Activated CD4-positive, alpha-beta T cell treated with anti-CD3 and anti-CD28 coated beads for 36 hours (primary cell): ENCODE measurements at regions not wholly inside any gene's neighbourhood (a gene's known extent, or its start where the extent isn't known, plus 50 kb on each side); places are given as distances from the start of the nearest gene placed in this dataset.

ENCODE experiments used
- ATAC-seq: fragments of 200-7000 bp; cut with Tn5 transposase; one replicate; pipeline ENCODE4 v1.10.0; 2021; ENCODE audit warnings: mild to moderate bottlenecking, moderate library complexity
- CTCF ChIA-PET: fragments of 350-600 bp; sonication (Branson Sonifier 250); formaldehyde crosslinking; loops from one replicate; lab custom pipeline; 2021; ENCODE audit warnings: antibody characterized with exemption; lab: Charles Lee
- POLR2A ChIA-PET: fragments of 350-600 bp; sonication (Branson Sonifier 250); formaldehyde crosslinking; loops from one replicate; lab custom pipeline; 2021; ENCODE audit warnings: antibody characterized with exemption, inconsistent platforms; lab: Charles Lee
- DNase-seq: peaks from one replicate; pipeline ENCODE4 v3.0.0-alpha.2; 2020
- H3K27ac Mint-ChIP-seq: one replicate; pipeline ENCODE4 v1.8.0; 2021; ENCODE audit warnings: mixed read lengths
- H3K27me3 Mint-ChIP-seq: one replicate; pipeline ENCODE4 v1.8.0; 2021; ENCODE audit warnings: mixed read lengths
- H3K36me3 Mint-ChIP-seq: one replicate; pipeline ENCODE4 v1.8.0; 2021; ENCODE audit warnings: low read depth, mixed read lengths
- H3K4me1 Mint-ChIP-seq: one replicate; pipeline ENCODE4 v1.8.0; 2021; ENCODE audit warnings: mixed read lengths
- H3K4me3 Mint-ChIP-seq: one replicate; pipeline ENCODE4 v1.8.0; 2021; ENCODE audit warnings: mild to moderate bottlenecking, moderate library complexity, mixed read lengths
- H3K9me3 Mint-ChIP-seq: one replicate; pipeline ENCODE4 v1.8.0; 2021; ENCODE audit warnings: low read depth, mixed read lengths
- intact Hi-C, 2 experiments: fragments of 100-400 bp; cut with DNase I in 1 of 2; cut with micrococcal nuclease in 1 of 2; formaldehyde crosslinking; loops; one replicate each; pipeline versions ENCODE4 v1.14.2 to v1.15.1; 2022 to 2024; cut with DNase I, micrococcal nuclease

DNA sequence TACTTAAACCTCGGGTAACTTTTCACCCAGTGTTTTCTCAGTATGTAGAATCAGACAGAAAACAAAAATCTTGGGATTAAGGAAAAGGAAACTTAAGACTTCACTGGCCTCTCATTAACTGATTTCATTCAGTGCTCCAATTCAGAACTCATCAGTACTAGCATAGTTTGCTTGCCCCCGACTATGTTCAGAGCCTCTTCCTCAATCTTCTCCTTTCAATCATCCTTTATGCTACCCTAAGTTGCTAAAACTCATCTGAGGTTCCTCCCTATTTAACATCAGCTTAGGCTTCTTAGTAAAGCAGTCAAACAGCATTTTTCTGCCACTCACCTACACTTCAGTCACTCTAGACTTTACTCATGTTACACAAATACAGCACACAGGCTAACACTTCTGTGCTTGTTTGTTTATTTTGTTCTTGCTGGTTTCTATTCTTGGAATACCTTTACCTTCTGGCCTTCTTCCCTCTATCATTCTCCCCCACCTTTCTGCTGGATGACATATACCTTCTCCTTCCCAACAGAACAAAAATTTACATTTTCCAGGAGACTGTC lies 163.0 kb upstream of the TLL1 start:
- Mint-ChIP-seq H3K27me3 (peaks cover 3% of the 10 kb centered on the region), H3K4me3 (no peak overlapping the region), H3K36me3 (no peaks in the 10 kb centered on the region), H3K4me1 (no peaks in the 10 kb centered on the region), H3K9me3 (no peaks in the 10 kb centered on the region), H3K27ac (no peak overlapping the region)
- CTCF ChIA-PET = no interaction called here
- intact Hi-C loops = no loop called here
- ATAC-seq (no peak), DNase-seq (no peak)
- POLR2A ChIA-PET = no interaction called here

- ChIA-PET CTCF (no interaction called here), POLR2A (no interaction called here)
- no peak for DNase-seq
- H3K36me3 Mint-ChIP-seq = no peaks in the 10 kb centered on the region
- no peaks in the 10 kb centered on the region for H3K9me3 Mint-ChIP-seq
- no peak overlapping the region for H3K4me3 Mint-ChIP-seq
- peaks cover 3% of the 10 kb centered on the region for H3K27me3 Mint-ChIP-seq
- no peak for ATAC-seq
- intact Hi-C loops = no loop called here
- H3K27ac Mint-ChIP-seq = no peak overlapping the region
- no peaks in the 10 kb centered on the region for H3K4me1 Mint-ChIP-seq
Measured at GRCh38 chr4:165711436-165711835, 161.6 kb upstream of the TLL1 start.

GRCh38 chr4:165711912-165712311 lies 161.1 kb upstream of the TLL1 start:
- intact Hi-C loops = no loop called here
- no peaks in the 10 kb centered on the region for H3K36me3 Mint-ChIP-seq
- H3K9me3 Mint-ChIP-seq = no peaks in the 10 kb centered on the region
- H3K27me3 Mint-ChIP-seq = peaks cover 3% of the 10 kb centered on the region
- H3K4me1 Mint-ChIP-seq = no peaks in the 10 kb centered on the region
- CTCF ChIA-PET = no interaction called here
- no peak overlapping the region for H3K4me3 Mint-ChIP-seq
- no peak overlapping the region for H3K27ac Mint-ChIP-seq
- POLR2A ChIA-PET = no interaction called here
- ATAC-seq (no peak), DNase-seq (no peak)

DNA sequence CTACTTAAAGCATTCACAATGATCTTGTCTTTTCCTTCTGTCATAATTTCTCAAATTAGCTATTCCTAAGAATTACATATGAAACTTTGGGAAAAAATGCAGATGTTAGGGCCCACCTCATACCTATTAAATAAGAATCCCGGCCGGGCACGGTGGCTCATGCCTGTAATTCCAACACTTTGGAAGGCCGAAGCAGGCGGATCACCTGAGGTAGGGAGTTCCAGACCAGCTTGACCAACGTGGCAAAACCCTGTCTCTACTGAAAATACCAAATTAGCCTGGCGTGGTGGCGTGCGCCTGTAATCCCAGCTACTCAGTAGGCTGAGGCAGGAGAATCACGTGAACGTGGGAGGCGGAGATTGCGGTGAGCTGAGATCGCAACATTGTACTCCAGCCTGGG lies 158.4 kb upstream of the TLL1 start:
- Mint-ChIP-seq H3K27me3 (peaks cover 3% of the 10 kb centered on the region), H3K9me3 (no peaks in the 10 kb centered on the region), H3K27ac (no peak overlapping the region), H3K4me3 (no peak overlapping the region), H3K36me3 (no peaks in the 10 kb centered on the region), H3K4me1 (no peaks in the 10 kb centered on the region)
- ATAC-seq (no peak), DNase-seq (no peak)
- ChIA-PET CTCF (interaction anchor here (0.7 kb wide), 1 partner anchor 12 kb away, joined by 3 read pairs; no protein-coding TSS in a partner anchor), POLR2A (no interaction called here)
- intact Hi-C loops = no loop called here

GRCh38 chr4:165715211-165715610 lies 157.8 kb upstream of the TLL1 start:
- no peak for ATAC-seq
- no peak for DNase-seq
- peaks cover 3% of the 10 kb centered on the region for H3K27me3 Mint-ChIP-seq
- intact Hi-C loops = no loop called here
- no peaks in the 10 kb centered on the region for H3K36me3 Mint-ChIP-seq
- no peaks in the 10 kb centered on the region for H3K4me1 Mint-ChIP-seq
- no peaks in the 10 kb centered on the region for H3K9me3 Mint-ChIP-seq
- H3K27ac Mint-ChIP-seq = no peak overlapping the region
- ChIA-PET CTCF (interaction anchor here (0.7 kb wide), 1 partner anchor 13 kb away, joined by 3 read pairs; no protein-coding TSS in a partner anchor), POLR2A (no interaction called here)
- no peak overlapping the region for H3K4me3 Mint-ChIP-seq

DNA sequence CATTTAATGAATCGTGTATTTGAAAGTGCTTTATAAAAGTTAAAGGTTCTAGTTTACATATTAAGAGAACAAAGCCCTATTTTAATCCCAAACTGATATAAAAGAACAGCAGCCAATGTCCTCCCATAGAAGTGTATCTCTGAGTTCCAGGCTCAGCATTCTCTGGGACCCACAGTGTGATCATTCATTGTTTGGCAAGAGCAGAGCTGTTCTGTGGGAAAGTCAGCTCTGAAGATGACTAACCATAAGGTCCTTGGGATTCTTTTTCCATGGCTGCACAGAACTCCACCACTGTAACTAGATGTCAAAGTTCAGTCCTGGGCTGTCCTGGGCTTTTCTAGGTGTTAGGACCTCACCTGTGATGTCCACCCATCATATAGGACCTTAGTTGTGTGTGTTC lies 157.0 kb upstream of the TLL1 start:
- Mint-ChIP-seq H3K4me1 (no peaks in the 10 kb centered on the region), H3K36me3 (no peaks in the 10 kb centered on the region), H3K9me3 (no peaks in the 10 kb centered on the region), H3K4me3 (no peak overlapping the region), H3K27me3 (peaks cover 5% of the 10 kb centered on the region), H3K27ac (no peak overlapping the region)
- ChIA-PET CTCF (no interaction called here), POLR2A (no interaction called here)
- intact Hi-C loops = no loop called here
- DNase-seq = no peak
- no peak for ATAC-seq

DNA sequence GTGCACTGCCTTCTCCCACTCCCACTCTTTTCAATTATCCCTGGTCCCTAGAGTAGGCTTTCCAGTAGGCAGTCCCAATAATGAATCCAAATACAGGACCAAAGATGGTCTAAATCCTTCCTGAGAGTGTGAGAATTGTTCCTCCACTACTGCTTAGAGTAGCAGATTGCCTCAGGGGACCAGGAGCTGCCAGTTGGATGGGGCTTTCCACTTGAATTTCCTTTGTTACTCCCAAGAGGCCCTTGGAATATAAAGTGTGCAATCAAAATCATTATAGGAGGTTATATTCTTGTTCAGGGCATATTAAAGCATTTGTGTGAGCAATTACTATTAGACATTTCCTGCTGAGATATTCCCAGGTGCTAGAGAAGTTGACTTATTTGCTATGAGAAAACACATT lies 156.6 kb upstream of the TLL1 start:
- H3K27ac Mint-ChIP-seq = no peak overlapping the region
- intact Hi-C loops = no loop called here
- no peaks in the 10 kb centered on the region for H3K9me3 Mint-ChIP-seq
- H3K36me3 Mint-ChIP-seq = no peaks in the 10 kb centered on the region
- no peak for ATAC-seq
- ChIA-PET CTCF (no interaction called here), POLR2A (no interaction called here)
- no peak overlapping the region for H3K4me3 Mint-ChIP-seq
- DNase-seq = no peak
- peaks cover 5% of the 10 kb centered on the region for H3K27me3 Mint-ChIP-seq
- H3K4me1 Mint-ChIP-seq = no peaks in the 10 kb centered on the region

- intact Hi-C loops = no loop called here
- no peak for ATAC-seq
- Mint-ChIP-seq H3K27ac (no peak overlapping the region), H3K36me3 (no peaks in the 10 kb centered on the region), H3K4me3 (no peak overlapping the region), H3K27me3 (peaks cover 7% of the 10 kb centered on the region), H3K4me1 (no peaks in the 10 kb centered on the region), H3K9me3 (no peaks in the 10 kb centered on the region)
- DNase-seq = no peak
- ChIA-PET POLR2A (no interaction called here), CTCF (no interaction called here)
Measured at GRCh38 chr4:165718660-165719059, 154.4 kb upstream of the TLL1 start.

- peaks cover 7% of the 10 kb centered on the region for H3K27me3 Mint-ChIP-seq
- intact Hi-C loops = no loop called here
- H3K4me3 Mint-ChIP-seq = no peak overlapping the region
- no peak for DNase-seq
- H3K9me3 Mint-ChIP-seq = no peaks in the 10 kb centered on the region
- no peak overlapping the region for H3K27ac Mint-ChIP-seq
- no peaks in the 10 kb centered on the region for H3K36me3 Mint-ChIP-seq
- ATAC-seq = no peak
- no peaks in the 10 kb centered on the region for H3K4me1 Mint-ChIP-seq
- ChIA-PET POLR2A (no interaction called here), CTCF (no interaction called here)
Measured at GRCh38 chr4:165720411-165721082, 152.5 kb upstream of the TLL1 start.

DNA sequence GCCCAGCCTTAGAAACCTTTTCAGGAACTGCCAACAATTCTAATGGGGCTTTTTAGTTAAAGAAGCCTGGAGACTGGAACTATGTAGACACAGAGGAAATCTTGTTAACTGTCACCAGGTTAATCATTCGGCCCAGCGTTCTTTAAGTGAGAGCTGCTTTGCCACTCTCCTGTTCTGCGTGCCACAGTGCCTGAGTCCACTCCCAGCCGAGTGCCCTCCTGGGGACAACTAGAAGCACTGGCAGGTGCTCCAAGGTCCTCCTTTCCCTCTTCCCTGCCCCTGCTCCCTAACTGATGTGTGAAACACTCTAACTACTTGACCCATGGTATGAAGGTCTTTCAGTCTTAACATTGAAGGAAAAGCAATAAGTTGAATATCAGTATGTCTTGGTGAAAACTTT lies 151.2 kb upstream of the TLL1 start:
- ChIA-PET POLR2A (no interaction called here), CTCF (no interaction called here)
- no peaks in the 10 kb centered on the region for H3K36me3 Mint-ChIP-seq
- peaks cover 7% of the 10 kb centered on the region for H3K27me3 Mint-ChIP-seq
- H3K27ac Mint-ChIP-seq = no peak overlapping the region
- DNase-seq (no peak), ATAC-seq (no peak)
- intact Hi-C loops = no loop called here
- no peak overlapping the region for H3K4me3 Mint-ChIP-seq
- H3K9me3 Mint-ChIP-seq = no peaks in the 10 kb centered on the region
- no peaks in the 10 kb centered on the region for H3K4me1 Mint-ChIP-seq

DNA sequence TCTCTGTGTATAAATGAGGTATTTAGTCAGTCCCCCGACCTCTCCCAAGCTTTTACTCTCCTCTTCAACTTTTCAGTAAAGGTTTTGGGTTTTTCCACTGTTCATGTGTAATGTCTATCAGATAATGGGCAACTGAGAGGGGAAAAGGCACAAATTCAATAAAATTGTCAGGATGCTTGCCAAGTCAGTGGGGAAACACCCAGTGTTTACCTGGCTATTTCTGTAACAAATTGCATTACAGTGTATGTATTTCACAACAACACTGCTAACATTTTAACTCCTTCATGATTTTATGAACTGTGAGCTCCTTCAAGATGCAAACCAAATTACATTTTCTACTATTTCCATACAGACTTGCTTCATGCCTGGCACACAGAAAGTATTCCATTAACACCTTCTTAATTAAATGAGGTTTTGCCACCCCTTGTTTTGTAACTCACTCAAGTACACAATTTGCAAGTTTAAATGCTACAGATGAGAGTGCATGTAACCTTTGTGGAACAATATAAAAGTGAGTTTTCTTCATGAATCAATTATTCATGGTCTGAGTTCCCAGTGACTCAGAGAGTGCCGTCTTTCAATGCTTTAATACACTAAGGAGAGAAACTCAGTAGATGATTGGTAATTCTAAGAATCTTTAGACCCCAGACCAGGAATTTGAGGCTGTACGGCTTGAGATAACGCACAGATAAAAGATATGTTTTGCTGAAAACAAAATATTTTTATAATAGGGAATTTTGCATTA lies 149.8 kb upstream of the TLL1 start:
- Mint-ChIP-seq H3K4me3 (no peak overlapping the region), H3K4me1 (no peaks in the 10 kb centered on the region), H3K9me3 (no peaks in the 10 kb centered on the region), H3K27ac (no peak overlapping the region), H3K36me3 (no peaks in the 10 kb centered on the region), H3K27me3 (peaks cover 7% of the 10 kb centered on the region)
- intact Hi-C loops = no loop called here
- no peak for DNase-seq
- CTCF ChIA-PET = no interaction called here
- no peak for ATAC-seq
- POLR2A ChIA-PET = no interaction called here

- Mint-ChIP-seq H3K4me1 (no peaks in the 10 kb centered on the region), H3K36me3 (no peaks in the 10 kb centered on the region), H3K4me3 (no peak overlapping the region), H3K9me3 (no peaks in the 10 kb centered on the region), H3K27ac (no peak overlapping the region), H3K27me3 (peaks cover 7% of the 10 kb centered on the region)
- CTCF ChIA-PET = no interaction called here
- intact Hi-C loops = no loop called here
- POLR2A ChIA-PET = no interaction called here
- DNase-seq (no peak), ATAC-seq (no peak)
Measured at GRCh38 chr4:165724786-165725185, 148.3 kb upstream of the TLL1 start.
